ENCODE measurements at regions not wholly inside any gene's neighbourhood (a gene's known extent, or its start where the extent isn't known, plus 50 kb on each side); places are given as distances from the start of the nearest gene placed in this dataset.

- no peak overlapping the region for H3K4me3 ChIP-seq (ENCODE audit: low read length)
- H3K27me3 ChIP-seq (ENCODE audit: control insufficient read depth, insufficient read depth, low read length) = no peaks in the 10 kb centered on the region
- H3K4me1 ChIP-seq (ENCODE audit: control insufficient read depth, insufficient read depth, low read length) = no peaks in the 10 kb centered on the region
- H3K36me3 ChIP-seq (ENCODE audit: control insufficient read depth, insufficient read depth, low read length) = no peaks in the 10 kb centered on the region
- no peak overlapping the region for H3K27ac ChIP-seq (ENCODE audit: low read depth, low read length)
- no peak overlapping the region for H3K9ac ChIP-seq (ENCODE audit: low read length)
Measured at GRCh38 chr5:6163913-6164312, 214.4 kb downstream of the MED10 start.

GRCh38 chr5:6162175-6162574, 216.2 kb downstream of the MED10 start:
- H3K36me3 ChIP-seq (ENCODE audit: control insufficient read depth, insufficient read depth, low read length) = no peaks in the 10 kb centered on the region
- no peaks in the 10 kb centered on the region for H3K27me3 ChIP-seq (ENCODE audit: control insufficient read depth, insufficient read depth, low read length)
- H3K27ac ChIP-seq (ENCODE audit: low read depth, low read length) = no peak overlapping the region
- no peaks in the 10 kb centered on the region for H3K4me1 ChIP-seq (ENCODE audit: control insufficient read depth, insufficient read depth, low read length)
- no peak overlapping the region for H3K9ac ChIP-seq (ENCODE audit: low read length)
- no peak overlapping the region for H3K4me3 ChIP-seq (ENCODE audit: low read length)

- Histone ChIP-seq H3K4me3 (ENCODE audit: low read length) (no peak overlapping the region), H3K36me3 (ENCODE audit: control insufficient read depth, insufficient read depth, low read length) (no peaks in the 10 kb centered on the region), H3K9ac (ENCODE audit: low read length) (no peak overlapping the region), H3K4me1 (ENCODE audit: control insufficient read depth, insufficient read depth, low read length) (no peaks in the 10 kb centered on the region), H3K27ac (ENCODE audit: low read depth, low read length) (no peak overlapping the region), H3K27me3 (ENCODE audit: control insufficient read depth, insufficient read depth, low read length) (no peaks in the 10 kb centered on the region)
Measured at GRCh38 chr5:6161257-6161656, 217.1 kb downstream of the MED10 start.

- Histone ChIP-seq H3K27me3 (ENCODE audit: control insufficient read depth, insufficient read depth, low read length) (no peaks in the 10 kb centered on the region), H3K36me3 (ENCODE audit: control insufficient read depth, insufficient read depth, low read length) (no peaks in the 10 kb centered on the region), H3K27ac (ENCODE audit: low read depth, low read length) (no peak overlapping the region), H3K9ac (ENCODE audit: low read length) (no peak overlapping the region), H3K4me1 (ENCODE audit: control insufficient read depth, insufficient read depth, low read length) (no peaks in the 10 kb centered on the region), H3K4me3 (ENCODE audit: low read length) (no peak overlapping the region)
Measured at GRCh38 chr5:6159832-6160430, 218.4 kb downstream of the MED10 start.

- H3K9ac ChIP-seq (ENCODE audit: low read length) = no peak overlapping the region
- H3K27ac ChIP-seq (ENCODE audit: low read depth, low read length) = no peak overlapping the region
- no peaks in the 10 kb centered on the region for H3K27me3 ChIP-seq (ENCODE audit: control insufficient read depth, insufficient read depth, low read length)
- H3K36me3 ChIP-seq (ENCODE audit: control insufficient read depth, insufficient read depth, low read length) = no peaks in the 10 kb centered on the region
- H3K4me1 ChIP-seq (ENCODE audit: control insufficient read depth, insufficient read depth, low read length) = no peaks in the 10 kb centered on the region
- no peak overlapping the region for H3K4me3 ChIP-seq (ENCODE audit: low read length)
Measured at GRCh38 chr5:6158974-6159831, 219.1 kb downstream of the MED10 start.

- H3K4me3 ChIP-seq (ENCODE audit: low read length) = no peak overlapping the region
Measured at GRCh38 chr5:6154216-6154615, 224.1 kb downstream of the MED10 start.

GRCh38 chr5:6146271-6146670, 232.1 kb downstream of the MED10 start:
- no peaks in the 10 kb centered on the region for H3K36me3 ChIP-seq (ENCODE audit: control insufficient read depth, insufficient read depth, low read length)
- no peak overlapping the region for H3K27ac ChIP-seq (ENCODE audit: low read depth, low read length)
- no peaks in the 10 kb centered on the region for H3K27me3 ChIP-seq (ENCODE audit: control insufficient read depth, insufficient read depth, low read length)
- no peak overlapping the region for H3K9ac ChIP-seq (ENCODE audit: low read length)
- H3K4me3 ChIP-seq (ENCODE audit: low read length) = no peak overlapping the region
- H3K4me1 ChIP-seq (ENCODE audit: control insufficient read depth, insufficient read depth, low read length) = no peaks in the 10 kb centered on the region

More at GRCh38 chr5:6154216-6154615, 224.1 kb downstream of the MED10 start:
- Histone ChIP-seq H3K9ac (ENCODE audit: low read length) (no peak overlapping the region), H3K4me1 (ENCODE audit: control insufficient read depth, insufficient read depth, low read length) (no peaks in the 10 kb centered on the region), H3K27ac (ENCODE audit: low read depth, low read length) (no peak overlapping the region), H3K27me3 (ENCODE audit: control insufficient read depth, insufficient read depth, low read length) (no peaks in the 10 kb centered on the region), H3K36me3 (ENCODE audit: control insufficient read depth, insufficient read depth, low read length) (no peaks in the 10 kb centered on the region)

- Histone ChIP-seq H3K4me1 (ENCODE audit: control insufficient read depth, insufficient read depth, low read length) (no peaks in the 10 kb centered on the region), H3K36me3 (ENCODE audit: control insufficient read depth, insufficient read depth, low read length) (no peaks in the 10 kb centered on the region), H3K9ac (ENCODE audit: low read length) (no peak overlapping the region), H3K27ac (ENCODE audit: low read depth, low read length) (no peak overlapping the region), H3K27me3 (ENCODE audit: control insufficient read depth, insufficient read depth, low read length) (no peaks in the 10 kb centered on the region), H3K4me3 (ENCODE audit: low read length) (no peak overlapping the region)
Measured at GRCh38 chr5:6145616-6146237, 232.6 kb downstream of the MED10 start.

GRCh38 chr5:6143523-6143922, 234.8 kb downstream of the MED10 start:
- no peak overlapping the region for H3K9ac ChIP-seq (ENCODE audit: low read length)
- H3K27me3 ChIP-seq (ENCODE audit: control insufficient read depth, insufficient read depth, low read length) = no peaks in the 10 kb centered on the region
- H3K4me3 ChIP-seq (ENCODE audit: low read length) = no peak overlapping the region
- no peaks in the 10 kb centered on the region for H3K4me1 ChIP-seq (ENCODE audit: control insufficient read depth, insufficient read depth, low read length)
- no peaks in the 10 kb centered on the region for H3K36me3 ChIP-seq (ENCODE audit: control insufficient read depth, insufficient read depth, low read length)
- H3K27ac ChIP-seq (ENCODE audit: low read depth, low read length) = no peak overlapping the region

- Histone ChIP-seq H3K9ac (ENCODE audit: low read length) (no peak overlapping the region), H3K27me3 (ENCODE audit: control insufficient read depth, insufficient read depth, low read length) (no peaks in the 10 kb centered on the region), H3K27ac (ENCODE audit: low read depth, low read length) (no peak overlapping the region), H3K4me3 (ENCODE audit: low read length) (no peak overlapping the region), H3K36me3 (ENCODE audit: control insufficient read depth, insufficient read depth, low read length) (no peaks in the 10 kb centered on the region), H3K4me1 (ENCODE audit: control insufficient read depth, insufficient read depth, low read length) (no peaks in the 10 kb centered on the region)
Measured at GRCh38 chr5:6142353-6142752, 236.0 kb downstream of the MED10 start.

GRCh38 chr5:6140219-6140618, 238.1 kb downstream of the MED10 start:
- Histone ChIP-seq H3K9ac (ENCODE audit: low read length) (no peak overlapping the region), H3K4me3 (ENCODE audit: low read length) (no peak overlapping the region), H3K27me3 (ENCODE audit: control insufficient read depth, insufficient read depth, low read length) (no peaks in the 10 kb centered on the region), H3K27ac (ENCODE audit: low read depth, low read length) (no peak overlapping the region), H3K36me3 (ENCODE audit: control insufficient read depth, insufficient read depth, low read length) (no peaks in the 10 kb centered on the region), H3K4me1 (ENCODE audit: control insufficient read depth, insufficient read depth, low read length) (no peaks in the 10 kb centered on the region)

GRCh38 chr5:6135977-6136376, 242.4 kb downstream of the MED10 start:
- Histone ChIP-seq H3K27me3 (ENCODE audit: control insufficient read depth, insufficient read depth, low read length) (no peaks in the 10 kb centered on the region), H3K27ac (ENCODE audit: low read depth, low read length) (no peak overlapping the region), H3K4me3 (ENCODE audit: low read length) (no peak overlapping the region), H3K36me3 (ENCODE audit: control insufficient read depth, insufficient read depth, low read length) (no peaks in the 10 kb centered on the region), H3K4me1 (ENCODE audit: control insufficient read depth, insufficient read depth, low read length) (no peaks in the 10 kb centered on the region), H3K9ac (ENCODE audit: low read length) (no peak overlapping the region)
